GM21529 (cell line): ENCODE measurements at regions not wholly inside any gene's neighbourhood (a gene's known extent, or its start where the extent isn't known, plus 50 kb on each side); places are given as distances from the start of the nearest gene placed in this dataset.
"Not testable (repeated sequence)": the region's sequence is repeated elsewhere in the genome, so short reads cannot be mapped to it uniquely, and the experiment has no call there.

Source experiments
- ATAC-seq: cut with Tn5 transposase; IDR thresholded peaks from one replicate; pipeline ENCODE4 v1.9.1; 2021; ENCODE audit not compliant: unreplicated experiment

DNA sequence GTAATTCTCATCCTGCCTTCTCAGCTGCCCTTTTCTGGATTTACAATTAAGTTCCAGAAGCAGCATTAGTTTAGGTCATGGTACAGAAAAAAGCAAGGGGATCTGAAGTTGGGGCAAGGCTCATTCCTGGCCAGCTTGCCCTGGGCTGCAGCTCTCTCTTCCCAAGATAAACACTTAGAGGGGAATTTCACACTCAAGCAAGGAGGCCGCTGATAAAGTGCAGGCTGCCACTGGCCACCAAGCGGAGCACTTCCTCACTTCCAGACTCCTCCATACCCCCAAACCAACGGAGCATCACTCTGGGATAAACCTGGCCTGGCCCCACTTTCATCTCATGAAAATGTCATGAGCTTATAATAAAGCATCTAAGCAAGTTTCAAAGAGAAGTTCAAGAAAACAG is 445.5 kb upstream of the MKI67 start:
- no peak for ATAC-seq

DNA sequence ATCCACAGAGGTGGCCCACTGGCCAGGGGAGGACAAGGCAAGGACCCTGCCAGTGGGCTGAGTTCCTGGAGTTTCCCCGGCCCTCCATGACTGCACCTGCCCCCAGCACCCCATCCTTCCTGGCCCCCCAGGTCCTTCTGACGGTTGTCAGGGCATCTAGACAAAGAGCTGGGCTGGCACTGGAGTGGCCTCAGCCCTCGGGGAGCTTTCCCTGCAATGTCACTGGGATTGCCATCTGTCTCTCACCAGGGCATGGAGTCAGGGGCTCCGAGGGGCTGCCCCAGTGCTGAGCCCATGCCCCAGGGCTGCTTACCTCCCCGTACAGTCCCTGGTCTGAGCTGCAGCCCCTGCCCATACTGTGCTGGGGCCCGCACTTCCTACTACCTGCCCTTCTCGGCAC is 446.5 kb upstream of the MKI67 start:
- ATAC-seq: no peak

GRCh38 chr10:128573281-128573845 is 447.1 kb upstream of the MKI67 start:
- ATAC-seq: no peak

DNA sequence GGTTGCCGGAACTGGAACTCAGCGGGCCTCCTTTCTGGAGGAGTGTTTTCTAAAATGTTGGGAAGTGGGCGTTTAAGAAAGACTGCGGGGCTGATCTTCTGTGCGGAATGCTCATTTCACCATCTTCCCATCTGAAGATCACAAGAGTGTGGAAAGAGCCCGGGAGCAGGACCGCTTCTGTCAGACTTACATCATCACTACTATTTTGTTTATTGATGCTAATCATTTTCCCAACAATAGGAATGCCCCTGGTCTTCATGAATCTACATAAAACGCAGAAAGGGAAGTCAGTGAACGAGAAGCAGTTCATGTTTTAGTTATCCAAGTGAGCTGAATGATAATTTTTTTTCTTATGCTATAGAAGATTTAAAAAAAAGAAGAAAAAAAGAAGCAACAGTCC is 447.8 kb upstream of the MKI67 start:
- ATAC-seq: no peak

DNA sequence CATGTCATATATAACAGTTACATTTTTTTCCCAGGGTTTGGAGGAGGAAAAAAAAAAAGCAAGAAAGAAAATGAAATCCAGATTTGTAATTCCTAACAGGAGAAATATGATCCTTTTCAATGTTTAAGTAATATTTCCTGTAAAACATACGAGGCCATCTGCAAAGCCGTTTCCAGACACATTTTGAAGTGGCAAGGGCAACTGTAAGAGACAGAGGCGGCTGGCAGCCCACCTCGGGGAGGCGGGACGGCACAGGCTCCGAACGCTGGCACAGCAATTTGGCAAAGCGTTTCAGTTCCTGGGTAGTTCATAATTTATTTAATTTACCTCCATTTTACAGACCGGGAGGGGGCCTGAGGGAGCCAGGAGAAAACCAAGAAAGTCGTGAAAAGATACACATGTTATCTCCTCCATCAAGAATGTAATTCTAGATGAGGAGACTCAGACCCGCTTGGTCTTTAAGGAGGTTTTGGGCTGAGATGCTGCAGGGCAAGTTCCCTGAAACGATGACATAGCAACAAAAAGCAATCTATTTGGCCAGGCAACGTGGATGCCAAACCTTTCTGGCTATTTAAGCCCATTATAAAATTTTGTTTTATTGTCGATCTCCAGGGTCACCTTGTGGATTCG is 448.5 kb upstream of the MKI67 start:
- ATAC-seq: no peak

DNA sequence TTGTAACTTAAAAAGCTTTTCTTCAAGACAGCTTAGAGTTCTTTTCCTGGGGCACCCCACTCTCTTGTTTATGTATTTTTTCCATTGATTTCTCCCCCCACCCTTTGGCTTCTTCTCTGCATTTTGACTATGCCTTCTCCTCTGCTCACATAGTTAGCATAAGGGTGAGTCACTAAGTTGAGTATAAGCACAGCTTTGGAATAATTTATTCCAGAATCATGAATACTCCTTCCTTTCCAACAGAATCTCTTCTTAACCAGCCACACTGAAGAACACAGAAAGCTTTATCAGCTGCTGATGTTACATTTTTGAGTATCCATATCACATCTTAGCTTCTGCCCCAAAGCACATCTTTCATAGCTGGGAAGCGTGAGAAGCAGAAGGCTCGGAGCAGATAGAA is 449.5 kb upstream of the MKI67 start:
- ATAC-seq: no peak

- ATAC-seq: no peak
These were observed 450.1 kb upstream of the MKI67 start for GRCh38 chr10:128576336-128576735.

- ATAC-seq: no peak
These were observed 450.9 kb upstream of the MKI67 start for GRCh38 chr10:128576943-128577670.

DNA sequence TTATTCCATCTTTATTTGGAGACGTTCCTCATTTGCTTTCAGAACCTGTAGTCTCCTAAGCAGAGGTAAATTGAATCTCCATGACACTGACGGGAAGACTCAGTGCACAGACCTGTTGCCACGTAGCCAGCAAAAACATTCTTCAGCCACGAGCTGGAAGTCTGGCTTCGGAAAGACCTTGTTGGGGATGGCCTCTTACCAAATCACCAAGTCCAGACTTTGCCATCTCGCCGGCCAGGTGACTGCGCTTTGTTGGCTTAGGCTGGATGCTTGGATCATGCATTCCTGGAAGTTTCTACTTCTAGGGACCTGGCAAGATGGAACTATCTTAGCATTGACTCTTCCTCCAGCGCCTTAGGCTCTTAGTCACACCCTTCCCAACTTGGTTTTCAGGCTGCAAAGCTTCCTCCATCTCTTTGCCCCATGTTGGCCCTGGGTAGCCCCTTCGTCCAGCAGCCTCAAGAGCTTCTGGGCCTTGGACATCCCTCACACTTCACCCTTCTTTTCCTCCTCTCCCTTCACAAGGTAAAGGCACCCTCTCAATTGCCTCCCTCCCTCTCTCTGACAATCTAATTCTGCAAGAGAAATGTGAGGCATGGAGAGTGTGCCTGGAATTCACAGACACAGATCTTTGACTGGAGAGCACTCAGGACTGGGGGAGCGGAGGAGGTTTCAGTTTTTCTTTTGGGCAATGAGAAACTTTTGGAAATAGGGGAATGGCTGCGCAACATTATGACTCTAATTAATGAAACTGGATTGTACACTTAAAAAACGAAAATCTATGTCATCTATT is 451.9 kb upstream of the MKI67 start:
- ATAC-seq: no peak

DNA sequence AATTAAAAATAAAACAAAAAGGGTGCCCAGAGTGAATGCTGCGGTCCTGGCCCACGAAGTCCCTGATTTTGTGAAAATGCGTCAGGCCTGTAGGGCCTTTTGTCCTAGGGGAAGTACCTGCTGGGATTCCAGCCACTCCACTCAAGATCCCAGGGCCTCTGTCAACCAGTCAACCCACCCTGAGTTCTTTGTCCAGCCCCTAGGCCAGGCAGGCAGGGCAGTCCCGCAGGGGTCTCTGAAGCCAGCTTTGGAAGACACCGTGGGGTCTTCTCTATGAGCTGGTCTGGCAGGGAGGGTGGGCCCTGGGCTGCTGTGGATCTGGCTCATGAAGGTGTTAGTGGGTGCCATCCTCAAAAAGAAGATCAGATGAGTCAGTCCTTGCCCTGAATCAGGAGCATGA is 452.5 kb upstream of the MKI67 start:
- ATAC-seq: no peak

GRCh38 chr10:128579280-128579865 is 453.1 kb upstream of the MKI67 start:
- no peak for ATAC-seq

GRCh38 chr10:128579901-128580300 is 453.7 kb upstream of the MKI67 start:
- ATAC-seq: no peak

- not testable (repeated sequence) for ATAC-seq
These were observed 456.9 kb upstream of the MKI67 start for GRCh38 chr10:128583125-128583524.

GRCh38 chr10:128586599-128586998 is 460.4 kb upstream of the MKI67 start:
- ATAC-seq: not testable (repeated sequence)

DNA sequence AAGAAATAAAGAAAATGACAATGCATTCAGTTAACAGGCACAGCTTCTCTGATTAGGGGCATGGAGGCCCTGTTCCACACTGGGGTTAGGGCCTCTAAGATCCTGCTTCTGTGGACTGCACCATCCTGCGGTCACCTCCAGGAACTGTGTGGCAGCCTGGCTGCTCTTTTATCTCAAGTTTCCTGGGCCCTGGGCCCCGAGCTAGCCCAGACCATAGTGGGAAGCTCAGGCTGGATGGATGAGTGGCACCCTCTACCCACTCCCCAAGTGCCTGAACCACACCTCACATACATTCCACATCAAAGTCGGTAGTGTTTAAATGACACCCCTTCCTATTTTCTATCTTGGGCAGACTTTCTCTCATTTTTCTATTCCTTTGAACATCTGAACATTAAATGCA is 461.5 kb upstream of the MKI67 start:
- no peak for ATAC-seq

- ATAC-seq: no peak
These were observed 462.2 kb upstream of the MKI67 start for GRCh38 chr10:128588402-128588801.

DNA sequence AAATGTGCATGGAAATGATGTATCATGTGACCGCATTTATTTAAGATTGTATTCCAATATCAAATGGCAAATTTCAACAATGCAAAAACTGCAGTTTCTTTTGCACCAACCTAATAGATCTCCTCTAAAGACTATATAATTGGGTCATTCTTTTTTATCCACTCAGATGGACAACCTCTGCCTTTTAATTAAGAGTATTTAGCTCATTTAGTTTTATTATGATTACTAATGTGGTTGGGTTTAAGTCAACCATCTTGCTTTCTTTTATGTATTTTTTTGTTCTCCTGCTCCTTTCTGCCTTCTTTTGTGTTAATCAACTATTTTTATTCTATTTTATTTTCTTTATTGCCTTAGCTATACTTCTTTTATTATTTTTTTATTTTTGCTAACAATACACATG is 468.5 kb upstream of the MKI67 start:
- ATAC-seq: no peak

GRCh38 chr10:128596906-128597305 is 470.7 kb upstream of the MKI67 start:
- no peak for ATAC-seq

- no peak for ATAC-seq
These were observed 472.8 kb upstream of the MKI67 start for GRCh38 chr10:128599030-128599429.

GRCh38 chr10:128599538-128599937 is 473.3 kb upstream of the MKI67 start:
- no peak for ATAC-seq

- ATAC-seq: no peak
These were observed 476.0 kb upstream of the MKI67 start for GRCh38 chr10:128602183-128602582.
